Neural progenitor cell (in vitro differentiated cells): ENCODE measurements at regions not wholly inside any gene's neighbourhood (a gene's known extent, or its start where the extent isn't known, plus 50 kb on each side); places are given as distances from the start of the nearest gene placed in this dataset.

ENCODE experiments used
- EZH2 ChIP-seq: fragments of 200-600 bp; sonication (generic); IDR thresholded peaks from 2 replicates; pipeline ENCODE4 v1.6.1; 2017; ENCODE audit warnings: antibody characterized with exemption, mild to moderate bottlenecking, moderate library complexity
- EZH2phosphoT487 ChIP-seq: fragments of 200-600 bp; sonication (generic); IDR thresholded peaks from 2 replicates; pipeline ENCODE4 v1.6.1; 2017; ENCODE audit warnings: antibody characterized with exemption
- TF ChIP-seq, protein P1 (sequence below): fragments of 200-600 bp; sonication (generic); IDR thresholded peaks from 2 replicates; pipeline ENCODE4 v1.5.1; 2017; ENCODE audit warnings: antibody characterized with exemption, mild to moderate bottlenecking

DNA sequence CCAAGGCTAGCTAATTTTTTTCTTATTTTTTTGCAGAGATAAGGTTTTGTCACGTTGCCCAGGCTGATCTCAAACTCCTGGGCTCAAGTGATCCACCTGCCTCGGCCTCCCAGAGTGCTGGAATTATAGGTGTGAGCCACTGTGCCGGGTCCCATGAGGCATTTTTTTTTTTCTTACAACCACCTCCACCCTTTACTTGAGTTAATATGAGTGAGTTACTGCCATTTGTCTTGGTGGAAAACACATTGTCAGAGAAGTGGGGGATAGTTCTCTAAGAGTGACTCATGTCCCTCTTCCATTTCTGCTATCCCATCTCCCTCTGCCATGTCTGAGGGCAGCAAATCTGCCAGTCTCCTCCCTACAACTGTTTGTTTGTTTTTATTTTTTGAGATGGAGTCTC is 163.4 kb upstream of the CLINT1 start:
- TF ChIP-seq, protein P1, sequence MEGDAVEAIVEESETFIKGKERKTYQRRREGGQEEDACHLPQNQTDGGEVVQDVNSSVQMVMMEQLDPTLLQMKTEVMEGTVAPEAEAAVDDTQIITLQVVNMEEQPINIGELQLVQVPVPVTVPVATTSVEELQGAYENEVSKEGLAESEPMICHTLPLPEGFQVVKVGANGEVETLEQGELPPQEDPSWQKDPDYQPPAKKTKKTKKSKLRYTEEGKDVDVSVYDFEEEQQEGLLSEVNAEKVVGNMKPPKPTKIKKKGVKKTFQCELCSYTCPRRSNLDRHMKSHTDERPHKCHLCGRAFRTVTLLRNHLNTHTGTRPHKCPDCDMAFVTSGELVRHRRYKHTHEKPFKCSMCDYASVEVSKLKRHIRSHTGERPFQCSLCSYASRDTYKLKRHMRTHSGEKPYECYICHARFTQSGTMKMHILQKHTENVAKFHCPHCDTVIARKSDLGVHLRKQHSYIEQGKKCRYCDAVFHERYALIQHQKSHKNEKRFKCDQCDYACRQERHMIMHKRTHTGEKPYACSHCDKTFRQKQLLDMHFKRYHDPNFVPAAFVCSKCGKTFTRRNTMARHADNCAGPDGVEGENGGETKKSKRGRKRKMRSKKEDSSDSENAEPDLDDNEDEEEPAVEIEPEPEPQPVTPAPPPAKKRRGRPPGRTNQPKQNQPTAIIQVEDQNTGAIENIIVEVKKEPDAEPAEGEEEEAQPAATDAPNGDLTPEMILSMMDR: no peak
- TF ChIP-seq EZH2 (no peak), EZH2phosphoT487 (no peak)
